Ishikawa (cell line): ENCODE measurements at regions not wholly inside any gene's neighbourhood (a gene's known extent, or its start where the extent isn't known, plus 50 kb on each side); places are given as distances from the start of the nearest gene placed in this dataset.

Experiments
- CEBPB ChIP-seq: IDR thresholded peaks from 2 replicates; pipeline ENCODE4 v1.6.1; 2012
- CREB1 ChIP-seq: IDR thresholded peaks from 2 replicates; pipeline ENCODE4 v1.6.1; 2012; ENCODE audit warnings: low read depth
- EGR1 ChIP-seq: IDR thresholded peaks from 2 replicates; pipeline ENCODE4 v1.6.1; 2012
- EP300 ChIP-seq: IDR thresholded peaks from 2 replicates; pipeline ENCODE4 v1.6.1; 2012; ENCODE audit warnings: borderline replicate concordance
- FOXM1 ChIP-seq: IDR thresholded peaks from 2 replicates; pipeline ENCODE4 v1.6.1; 2012; ENCODE audit warnings: low read depth, borderline replicate concordance
- NFIC ChIP-seq: IDR thresholded peaks from 2 replicates; pipeline ENCODE4 v1.6.1; 2012
- RAD21 ChIP-seq: IDR thresholded peaks from 2 replicates; pipeline ENCODE4 v1.6.1; 2012; ENCODE audit warnings: low read depth
- REST ChIP-seq: IDR thresholded peaks from 2 replicates; pipeline ENCODE4 v1.6.1; 2012; ENCODE audit warnings: low read depth, mild to moderate bottlenecking
- TAF1 ChIP-seq: IDR thresholded peaks from 2 replicates; pipeline ENCODE4 v1.6.1; 2012; ENCODE audit warnings: low read depth, mild to moderate bottlenecking
- TCF12 ChIP-seq: IDR thresholded peaks from 2 replicates; pipeline ENCODE4 v1.6.1; 2012; ENCODE audit warnings: low read depth
- TEAD4 ChIP-seq: IDR thresholded peaks from 2 replicates; pipeline ENCODE4 v1.6.1; 2012
- YY1 ChIP-seq: IDR thresholded peaks from 2 replicates; pipeline ENCODE4 v1.6.1; 2012; ENCODE audit warnings: low read depth
- ZBTB7A ChIP-seq: IDR thresholded peaks from 2 replicates; pipeline ENCODE4 v1.6.1; 2012; ENCODE audit warnings: low read depth
- TF ChIP-seq, protein P1 (sequence below): IDR thresholded peaks from 2 replicates; pipeline ENCODE4 v1.6.1; 2012
- TF ChIP-seq, protein P2 (sequence below): IDR thresholded peaks from 2 replicates; pipeline ENCODE4 v1.6.1; 2012

GRCh38 chr10:29918623-29919400 is 140.6 kb downstream of the JCAD start:
- TF ChIP-seq CREB1 (no peak), TEAD4 (no peak), REST (no peak), NFIC (no peak), EP300 (no peak), CEBPB (no peak)
- TF ChIP-seq, protein P1, sequence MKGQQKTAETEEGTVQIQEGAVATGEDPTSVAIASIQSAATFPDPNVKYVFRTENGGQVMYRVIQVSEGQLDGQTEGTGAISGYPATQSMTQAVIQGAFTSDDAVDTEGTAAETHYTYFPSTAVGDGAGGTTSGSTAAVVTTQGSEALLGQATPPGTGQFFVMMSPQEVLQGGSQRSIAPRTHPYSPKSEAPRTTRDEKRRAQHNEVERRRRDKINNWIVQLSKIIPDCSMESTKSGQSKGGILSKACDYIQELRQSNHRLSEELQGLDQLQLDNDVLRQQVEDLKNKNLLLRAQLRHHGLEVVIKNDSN: no peak
- TF ChIP-seq, protein P2, sequence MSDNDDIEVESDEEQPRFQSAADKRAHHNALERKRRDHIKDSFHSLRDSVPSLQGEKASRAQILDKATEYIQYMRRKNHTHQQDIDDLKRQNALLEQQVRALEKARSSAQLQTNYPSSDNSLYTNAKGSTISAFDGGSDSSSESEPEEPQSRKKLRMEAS: no peak

GRCh38 chr10:29917311-29917710 is 142.1 kb downstream of the JCAD start:
- TF ChIP-seq NFIC: no peak
- no peak for TF ChIP-seq RAD21
- TF ChIP-seq, protein P1: no peak
- TF ChIP-seq CREB1: no peak
- no peak for TF ChIP-seq EGR1
- TF ChIP-seq REST: no peak
- TF ChIP-seq, protein P2: no peak

DNA sequence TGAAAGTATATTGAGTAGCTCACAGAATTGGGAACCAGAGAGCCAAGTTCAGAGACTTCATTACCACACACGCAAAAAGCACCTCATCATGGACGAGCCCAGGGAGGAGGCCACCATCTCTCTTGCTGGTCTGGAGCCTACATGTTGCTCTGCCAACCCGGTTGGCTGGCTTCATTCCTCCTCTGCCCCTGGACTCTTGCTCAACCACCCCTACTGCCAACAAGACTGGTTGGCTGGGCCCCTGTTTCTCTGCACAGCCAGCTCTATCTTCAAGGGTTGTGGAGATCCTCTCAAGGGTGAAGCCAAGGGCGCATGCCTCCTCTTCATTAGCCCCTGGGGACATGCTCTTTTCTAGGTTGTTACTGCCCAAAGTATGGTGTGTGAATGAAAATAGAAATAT is 142.7 kb downstream of the JCAD start:
- TF ChIP-seq EGR1 (no peak), TCF12 (no peak), TAF1 (no peak), RAD21 (no peak), FOXM1 (no peak), ZBTB7A (no peak)
- TF ChIP-seq, protein P2: no peak
- TF ChIP-seq, protein P1: no peak

GRCh38 chr10:29914986-29915785 is 144.2 kb downstream of the JCAD start:
- TF ChIP-seq CREB1 (no peak), YY1 (no peak), RAD21 (no peak), CEBPB (no peak), EGR1 (no peak), TCF12 (no peak), EP300 (no peak), NFIC (no peak), TEAD4 (no peak), FOXM1 (no peak)
- TF ChIP-seq, protein P1: no peak

DNA sequence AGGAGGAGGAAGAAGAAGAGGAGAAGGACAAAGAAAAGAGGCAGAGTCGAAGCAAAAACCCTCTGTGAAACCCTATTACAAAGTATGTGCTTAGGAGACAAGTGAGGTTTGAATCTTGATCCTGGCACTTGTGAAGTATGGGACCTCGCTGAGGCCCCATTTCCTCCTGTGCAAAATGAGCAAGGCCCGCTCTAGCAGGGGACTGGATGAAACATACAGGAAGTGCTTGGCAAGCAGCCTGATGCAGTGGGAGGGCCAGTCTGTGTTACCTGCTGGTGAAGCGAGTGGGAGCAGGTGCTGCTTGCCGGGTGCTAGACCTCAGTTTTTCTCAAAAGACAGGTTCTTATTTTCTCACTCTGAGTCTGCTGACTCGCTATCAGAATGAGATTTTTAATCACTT is 150.4 kb downstream of the JCAD start:
- TF ChIP-seq FOXM1: no peak
